Posterior vena cava (tissue), 2 donors: ENCODE measurements at regions not wholly inside any gene's neighbourhood (a gene's known extent, or its start where the extent isn't known, plus 50 kb on each side); places are given as distances from the start of the nearest gene placed in this dataset.
"Not testable (repeated sequence)": the region's sequence is repeated elsewhere in the genome, so short reads cannot be mapped to it uniquely, and the experiment has no call there.

Experiments used
- DNase-seq: peaks from one replicate; pipeline ENCODE4 v3.0.0-alpha.2; 2020; ENCODE audit warnings: low spot score
- intact Hi-C, 2 donors: fragments of 100-400 bp; cut with DNase I; formaldehyde crosslinking; loops; one replicate each; pipeline versions ENCODE4 v1.14.1 to v1.14.2; 2022 to 2023
- donor health status: DM: yes; HTN: yes; CAD: no.
- donor health status: DM: yes; HTN: yes; CAD: no.

DNA sequence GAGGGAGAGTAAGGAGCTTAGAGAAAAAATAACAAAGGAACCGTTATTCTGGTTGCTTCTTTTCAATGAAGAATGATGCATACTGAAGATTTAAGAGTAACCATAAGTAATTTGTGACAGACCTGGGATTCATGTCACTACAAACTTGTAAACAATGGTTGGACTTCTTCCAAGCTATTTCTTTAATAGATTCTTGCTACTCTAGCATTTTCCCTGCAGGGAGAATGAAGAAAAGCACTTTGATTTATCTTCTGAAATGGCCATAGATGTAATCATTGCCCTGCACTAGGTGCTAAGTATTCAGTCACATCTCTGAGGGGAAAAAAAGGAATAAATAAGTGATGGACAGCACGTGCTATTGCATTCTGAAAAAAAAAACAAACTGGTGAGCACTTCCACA, 606.6 kb upstream of the LRRN3 start:
- no peak for DNase-seq
- intact Hi-C loops: no loop called here

GRCh38 chr7:110486549-110486948, 604.4 kb upstream of the LRRN3 start:
- no peak for DNase-seq
- intact Hi-C loops: no loop called here

- no peak for DNase-seq
- intact Hi-C loops: no loop called here
Observed at GRCh38 chr7:110502888-110503465, 588.0 kb upstream of the LRRN3 start.

DNA sequence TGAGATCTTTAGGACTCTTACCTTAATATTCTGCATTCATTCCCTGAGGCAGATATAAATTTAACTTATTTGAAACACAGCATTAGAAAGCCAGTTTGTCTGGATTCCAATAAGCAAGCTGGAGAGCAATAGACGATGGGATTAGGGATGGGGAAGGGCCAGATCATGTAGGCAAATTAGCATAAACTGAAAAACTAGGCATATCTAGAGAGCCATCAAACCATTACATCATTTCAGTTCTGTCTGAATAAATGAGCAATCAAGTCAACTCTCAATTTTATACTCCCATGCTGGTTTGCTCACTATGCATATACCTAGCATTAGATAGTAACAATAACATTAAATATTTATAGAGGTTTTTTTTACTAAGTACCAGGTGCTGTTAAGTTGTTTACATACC, 583.6 kb upstream of the LRRN3 start:
- intact Hi-C loops: no loop called here
- DNase-seq: no peak

- no peak for DNase-seq
- intact Hi-C loops: no loop called here
Observed at GRCh38 chr7:110507832-110508231, 583.1 kb upstream of the LRRN3 start.

- DNase-seq, intact Hi-C loops: not testable (repeated sequence)
Observed at GRCh38 chr7:110514975-110515551, 575.9 kb upstream of the LRRN3 start.

DNA sequence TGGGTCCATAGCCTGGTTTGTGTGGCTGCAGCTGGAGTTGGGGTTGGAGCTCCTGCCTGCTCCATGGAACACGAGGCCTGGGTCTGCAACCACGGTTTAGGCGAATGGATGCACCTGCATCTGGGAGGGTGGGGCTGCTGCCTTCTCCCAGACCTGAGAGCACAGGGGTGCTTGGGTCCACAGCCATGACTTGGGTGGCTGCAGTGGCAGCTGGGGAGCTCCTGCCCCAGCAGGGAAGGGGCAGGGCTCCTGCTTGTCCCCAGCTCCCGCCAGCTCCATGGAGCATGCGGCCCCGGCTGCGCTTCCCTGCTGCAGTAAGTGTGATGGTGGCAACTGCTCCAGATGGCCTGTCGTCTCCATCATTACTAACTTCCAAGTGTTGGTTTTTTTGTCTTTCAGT, 571.1 kb upstream of the LRRN3 start:
- no peak for DNase-seq
- intact Hi-C loops: no loop called here

DNA sequence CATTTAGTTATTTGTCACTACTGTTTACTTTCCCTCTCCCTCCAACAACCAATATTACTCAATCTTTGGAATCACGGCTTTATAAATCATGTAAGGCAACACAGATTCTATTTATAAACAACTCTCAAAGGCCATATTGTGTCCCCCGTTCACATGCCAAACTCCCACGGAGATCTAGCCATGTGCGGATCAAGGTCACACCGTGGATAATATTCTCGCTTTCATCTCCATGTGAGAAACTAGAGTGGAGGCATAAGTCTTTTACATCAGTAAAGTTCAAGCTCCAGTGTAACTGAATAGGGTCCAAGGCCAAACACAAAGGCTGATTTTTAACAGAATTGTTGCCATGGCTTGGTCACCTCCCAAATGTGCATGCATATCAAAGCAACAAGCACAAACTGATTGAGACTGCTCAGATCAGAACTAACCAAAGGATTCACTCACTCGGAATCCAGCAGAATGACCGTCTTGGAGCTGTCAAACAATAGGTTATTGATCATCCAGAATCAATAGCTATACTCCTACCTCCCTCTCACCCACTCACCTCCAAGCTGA, 569.5 kb upstream of the LRRN3 start:
- intact Hi-C loops: no loop called here
- no peak for DNase-seq

DNA sequence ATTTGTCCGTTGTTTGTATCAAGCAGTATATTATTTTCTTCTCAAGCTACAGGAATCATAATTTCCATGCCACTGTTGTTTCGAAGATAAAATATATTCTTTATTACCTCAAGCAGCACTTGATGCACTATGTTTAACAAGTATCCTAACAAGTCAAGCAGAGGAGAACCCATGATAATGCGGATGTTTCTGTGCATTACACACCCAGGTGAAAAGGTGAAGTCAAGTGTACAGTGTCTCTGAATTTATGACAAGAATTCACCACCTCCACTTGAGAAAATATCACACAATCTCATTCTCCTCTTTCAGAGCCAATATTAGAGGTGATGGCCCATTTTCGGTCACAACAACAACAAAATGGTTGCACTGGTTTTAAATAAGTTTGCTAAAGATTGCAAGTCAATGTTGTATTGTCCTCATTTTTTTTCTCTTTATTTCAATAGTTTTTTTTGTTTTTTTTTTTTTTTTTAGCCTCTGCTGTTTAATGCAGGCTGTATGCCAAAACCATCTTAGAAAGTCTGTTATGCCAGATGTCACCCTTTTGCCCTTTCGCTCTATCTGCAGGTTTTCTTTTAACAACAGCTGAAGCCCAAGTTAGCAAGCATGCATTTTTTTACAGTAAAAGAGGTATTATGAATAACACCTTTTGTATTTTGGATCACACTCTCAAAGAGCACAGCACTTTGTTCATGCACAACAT, 568.7 kb upstream of the LRRN3 start:
- intact Hi-C loops: no loop called here

GRCh38 chr7:110522761-110523200, 568.1 kb upstream of the LRRN3 start:
- DNase-seq: no peak
- intact Hi-C loops: no loop called here

More for the DNA sequence above, 568.7 kb upstream of the LRRN3 start:
- no peak for DNase-seq

GRCh38 chr7:110529175-110529574, 561.8 kb upstream of the LRRN3 start:
- DNase-seq: no peak
- intact Hi-C loops: no loop called here

DNA sequence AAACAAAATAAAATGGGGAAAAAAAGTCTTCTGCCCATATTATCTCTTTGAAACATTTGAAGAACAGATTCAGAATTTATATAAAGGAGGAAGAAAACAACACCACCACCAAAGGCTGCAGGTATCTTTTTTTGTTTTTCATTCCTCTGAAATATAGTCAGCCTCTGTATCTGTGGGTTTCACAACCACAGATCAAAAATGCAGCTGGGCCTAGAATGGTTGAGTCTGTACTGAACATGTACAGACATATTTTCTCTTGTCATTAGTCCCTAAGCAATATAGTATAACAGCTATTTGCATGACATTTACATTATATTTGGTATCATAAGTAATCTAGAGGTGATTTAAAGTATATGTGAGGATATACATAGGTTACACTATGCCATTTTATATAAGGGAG, 559.7 kb upstream of the LRRN3 start:
- DNase-seq: no peak
- intact Hi-C loops: no loop called here

GRCh38 chr7:110534241-110534931, 556.5 kb upstream of the LRRN3 start:
- no peak for DNase-seq
- intact Hi-C loops: no loop called here

- intact Hi-C loops: no loop called here
- DNase-seq: no peak
Observed at GRCh38 chr7:110539216-110539615, 551.7 kb upstream of the LRRN3 start.

- intact Hi-C loops: no loop called here
- no peak for DNase-seq
Observed at GRCh38 chr7:110541962-110542361, 549.0 kb upstream of the LRRN3 start.

DNA sequence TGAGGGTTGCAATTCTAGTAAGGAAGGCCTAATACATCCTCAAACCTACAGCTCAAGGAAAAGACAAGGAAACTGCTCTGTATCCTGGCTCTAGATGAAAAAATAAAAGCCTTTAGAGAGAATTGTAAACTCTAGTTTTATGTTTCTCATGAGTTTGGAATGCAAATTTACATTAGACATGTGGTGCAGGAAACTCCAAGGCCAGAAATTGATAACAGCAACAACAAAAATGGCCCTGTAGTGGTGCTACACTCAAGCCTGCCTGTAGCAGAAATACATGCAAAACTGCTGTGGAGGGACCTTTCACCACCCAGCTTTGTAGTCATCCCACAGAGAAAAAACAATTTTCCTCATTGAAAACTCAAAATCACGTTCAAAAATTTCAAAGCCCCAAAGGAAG, 546.7 kb upstream of the LRRN3 start:
- no peak for DNase-seq
- intact Hi-C loops: no loop called here

GRCh38 chr7:110548372-110548771, 542.6 kb upstream of the LRRN3 start:
- intact Hi-C loops: no loop called here

DNA sequence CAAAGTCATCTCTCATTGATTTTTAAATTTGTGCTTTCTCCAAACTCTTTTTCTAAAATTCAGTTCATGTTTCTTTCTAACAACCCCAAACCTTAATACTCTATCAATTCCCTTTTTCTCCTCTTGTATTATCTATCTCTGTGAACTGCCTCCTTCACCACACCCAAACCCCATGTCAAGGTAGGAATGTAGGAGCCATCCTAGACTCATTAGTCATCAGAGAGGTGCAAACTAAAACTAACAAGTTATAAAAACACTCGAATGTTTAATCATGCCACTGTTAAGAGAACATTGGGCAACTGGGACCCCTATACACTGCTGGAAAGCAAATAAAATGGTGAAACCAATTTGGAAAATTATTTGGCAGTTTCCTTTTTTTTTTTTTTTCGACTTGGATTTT, 533.8 kb upstream of the LRRN3 start:
- no peak for DNase-seq
- intact Hi-C loops: no loop called here

More at GRCh38 chr7:110548372-110548771, 542.6 kb upstream of the LRRN3 start:
- no peak for DNase-seq

GRCh38 chr7:110563286-110563685, 527.6 kb upstream of the LRRN3 start:
- intact Hi-C loops, DNase-seq: not testable (repeated sequence)

DNA sequence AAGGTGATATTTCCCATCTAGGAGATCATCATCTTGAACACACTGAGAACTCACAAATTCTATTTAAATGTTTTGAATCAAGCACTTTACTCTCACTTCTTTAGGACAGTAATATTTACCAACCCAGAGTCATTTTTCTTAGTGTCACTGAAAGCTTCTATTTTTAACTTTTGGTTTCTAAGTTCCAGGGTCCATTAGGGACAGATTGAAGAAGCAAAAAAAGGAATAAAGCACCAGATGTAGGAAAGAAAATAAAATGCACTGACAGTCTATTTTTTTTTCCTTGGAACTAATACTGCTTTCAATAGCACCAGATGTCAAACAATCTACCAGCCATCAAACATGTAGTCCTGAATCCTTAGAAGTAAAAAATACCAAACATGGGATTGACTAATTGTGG, 526.7 kb upstream of the LRRN3 start:
- no peak for DNase-seq
- intact Hi-C loops: no loop called here
